Spinal cord (tissue), 9 donors: ENCODE measurements at regions not wholly inside any gene's neighbourhood (a gene's known extent, or its start where the extent isn't known, plus 50 kb on each side); places are given as distances from the start of the nearest gene placed in this dataset.
A peak's percentile ranks its signal among the peaks of the same experiment; 100 is the strongest.

ENCODE experiments used
- DNase-seq, 6 donors: peaks; one replicate each; pipeline versions ENCODE4 v3.0.0 to v3.0.0-alpha.2; 2013 to 2015; ENCODE audit warnings: low spot score in 6 of 6, low read depth in 4 of 6
- H3K27ac ChIP-seq: one replicate; pipeline ENCODE4 v1.5.1; 2013; ENCODE audit warnings: low read depth, low read length, control low read depth
- H3K27me3 ChIP-seq: one replicate; pipeline ENCODE4 v1.6.1; 2013; ENCODE audit warnings: low read length; ENCODE audit not compliant: control insufficient read depth, insufficient read depth
- H3K36me3 ChIP-seq: one replicate; pipeline ENCODE4 v1.6.1; 2013; ENCODE audit warnings: low read length; ENCODE audit not compliant: control insufficient read depth, insufficient read depth
- H3K4me1 ChIP-seq: one replicate; pipeline ENCODE4 v1.6.1; 2013; ENCODE audit warnings: low read length; ENCODE audit not compliant: control insufficient read depth, insufficient read depth
- H3K4me3 ChIP-seq: one replicate; pipeline ENCODE4 v1.5.1; 2013; ENCODE audit warnings: low read depth, low read length, control low read depth
- H3K9me3 ChIP-seq: one replicate; pipeline ENCODE4 v1.6.1; 2013; ENCODE audit warnings: low read length; ENCODE audit not compliant: control insufficient read depth, insufficient read depth
- WGBS: methylation state at CpG from one replicate; pipeline ENCODE4 v1.1.5; 2013; ENCODE audit warnings: missing lambda C conversion rate; ENCODE audit not compliant: insufficient coverage; 5-methylcytosine and 5-hydroxymethylcytosine counted together
- donor health status: healthy.

DNA sequence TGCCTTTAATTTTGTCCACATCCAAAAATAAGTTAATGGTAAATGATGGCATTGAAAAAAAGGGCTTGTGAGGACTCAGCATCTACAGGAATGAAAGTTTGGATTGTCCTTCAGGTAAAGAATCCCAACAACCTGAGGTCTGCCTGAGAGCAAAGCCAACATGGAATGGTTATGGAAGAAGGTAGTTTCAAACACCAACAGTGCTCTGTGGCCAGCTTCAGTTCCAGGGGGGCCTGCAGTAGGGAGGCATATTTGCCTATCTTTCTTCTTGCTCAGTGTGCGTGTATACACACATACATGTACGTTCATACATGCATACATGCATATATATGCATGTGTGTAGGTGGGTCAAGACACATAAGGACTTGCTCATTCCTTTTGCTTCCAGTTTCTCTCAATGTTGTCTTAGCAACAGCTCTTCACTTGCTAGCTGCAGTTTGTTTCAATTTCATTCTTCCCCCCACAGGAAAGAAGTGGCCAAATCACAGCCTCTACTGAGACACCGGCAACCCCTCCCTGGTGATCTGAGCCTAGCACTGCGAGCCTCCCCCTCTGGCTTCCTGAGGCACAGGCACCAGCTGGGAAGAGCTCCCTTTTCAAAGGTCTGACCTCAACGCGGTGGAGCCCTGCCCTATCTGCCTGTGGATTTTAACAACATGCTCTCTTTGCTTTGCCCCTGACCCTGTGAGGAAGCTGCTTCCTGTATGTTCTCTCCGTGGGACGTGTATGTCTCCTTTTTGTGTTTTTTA is 146.2 kb downstream of the KLF13 start:
- Histone ChIP-seq H3K9me3 (no peaks in the 10 kb centered on the region), H3K27ac (no peak overlapping the region), H3K36me3 (peaks cover 7% of the 10 kb centered on the region), H3K4me3 (no peak overlapping the region), H3K27me3 (no peaks in the 10 kb centered on the region), H3K4me1 (peaks cover 4% of the 10 kb centered on the region)
- DNase-seq = peak in 1 of 6 donors; percentile 34
- 16% methylated on average over 4 of the region's 8 CpGs for WGBS

- DNase-seq = no peak
- H3K27ac ChIP-seq = peak overlapping the region; percentile 59
Observed at GRCh38 chr15:31473385-31474058, 146.9 kb downstream of the KLF13 start.

DNA sequence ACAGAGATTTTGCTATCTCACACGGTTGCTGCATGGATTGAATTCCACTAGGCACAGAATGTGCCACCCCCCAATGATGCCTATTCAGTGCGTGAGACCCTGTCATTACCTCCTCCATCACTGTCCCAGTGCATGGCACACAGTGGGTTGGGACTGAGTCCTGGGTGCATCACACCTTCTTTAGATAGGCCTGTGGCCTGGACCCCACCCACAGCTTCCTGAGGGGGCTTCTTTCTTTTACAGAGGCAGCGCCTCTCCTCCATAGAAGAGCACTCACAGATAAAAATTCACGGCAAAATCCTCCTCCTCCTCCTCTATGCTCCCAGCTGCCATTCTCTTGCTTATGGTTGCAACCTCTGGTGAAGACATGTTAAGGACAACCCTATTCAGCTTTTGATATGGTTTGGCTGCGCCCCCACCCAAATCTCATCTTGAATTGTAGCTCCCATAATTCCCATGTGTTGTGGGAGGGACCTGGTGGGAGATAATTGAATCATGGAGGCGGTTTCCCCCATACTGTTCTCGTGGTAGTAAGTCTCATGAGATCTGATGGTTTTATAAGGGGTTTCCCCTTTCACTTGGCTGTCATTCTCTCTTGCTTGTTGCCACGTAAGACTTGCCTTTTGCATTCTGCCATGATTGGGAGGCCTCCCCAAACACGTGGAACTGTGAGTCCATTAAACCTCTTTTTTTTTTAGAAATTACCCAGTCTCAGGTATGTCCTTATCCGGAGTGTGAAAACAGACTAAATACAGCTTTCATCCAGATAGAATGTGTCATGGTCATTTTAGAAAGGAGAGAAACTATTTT is 147.6 kb downstream of the KLF13 start:
- peaks cover 8% of the 10 kb centered on the region for H3K4me1 ChIP-seq
- peaks cover 9% of the 10 kb centered on the region for H3K36me3 ChIP-seq
- 88% methylated on average over 4 of the region's 10 CpGs for WGBS
- DNase-seq = no peak
- H3K27me3 ChIP-seq = no peaks in the 10 kb centered on the region
- no peaks in the 10 kb centered on the region for H3K9me3 ChIP-seq
- no peak overlapping the region for H3K27ac ChIP-seq
- H3K4me3 ChIP-seq = no peak overlapping the region

More at GRCh38 chr15:31473385-31474058, 146.9 kb downstream of the KLF13 start:
- H3K9me3 ChIP-seq = no peaks in the 10 kb centered on the region
- H3K4me1 ChIP-seq = peaks cover 4% of the 10 kb centered on the region
- WGBS = 91% methylated on average over 5 of the region's 6 CpGs
- peaks cover 8% of the 10 kb centered on the region for H3K36me3 ChIP-seq
- no peaks in the 10 kb centered on the region for H3K27me3 ChIP-seq
- H3K4me3 ChIP-seq = no peak overlapping the region

GRCh38 chr15:31476236-31476810 is 149.7 kb downstream of the KLF13 start:
- Histone ChIP-seq H3K27me3 (peaks cover 2% of the 10 kb centered on the region), H3K36me3 (peaks cover 9% of the 10 kb centered on the region), H3K9me3 (no peaks in the 10 kb centered on the region), H3K27ac (no peak overlapping the region), H3K4me1 (peaks cover 15% of the 10 kb centered on the region), H3K4me3 (no peak overlapping the region)
- 74% methylated on average over 7 of the region's 7 CpGs for WGBS
- no peak for DNase-seq

DNA sequence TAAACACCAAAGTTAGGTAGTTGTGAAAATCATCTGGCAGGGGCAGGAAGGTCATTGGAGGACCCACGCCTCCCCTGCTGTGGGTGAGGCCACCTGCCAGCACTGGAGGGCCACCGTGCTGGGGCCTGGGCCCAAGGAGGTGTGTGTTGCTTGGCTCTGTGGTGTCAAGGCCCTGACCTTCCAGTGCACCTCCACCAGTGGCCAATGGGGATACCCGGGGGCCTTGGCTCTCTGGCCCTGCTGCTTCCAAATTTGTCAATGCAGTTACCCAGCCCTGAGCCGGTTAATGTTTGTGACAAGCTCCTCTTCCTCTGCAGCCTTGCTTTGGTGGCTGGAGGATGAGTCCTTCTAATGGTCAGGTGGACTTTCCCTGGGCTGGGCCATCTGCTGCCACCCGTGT is 150.2 kb downstream of the KLF13 start:
- Histone ChIP-seq H3K4me1 (peaks cover 15% of the 10 kb centered on the region), H3K27ac (no peak overlapping the region), H3K36me3 (peaks cover 9% of the 10 kb centered on the region), H3K27me3 (peaks cover 2% of the 10 kb centered on the region), H3K9me3 (no peaks in the 10 kb centered on the region), H3K4me3 (no peak overlapping the region)
- no peak for DNase-seq
- 88% methylated on average over 5 of the region's 5 CpGs for WGBS

GRCh38 chr15:31477301-31477700 is 150.7 kb downstream of the KLF13 start:
- no peak for DNase-seq
- Histone ChIP-seq H3K4me1 (peaks cover 19% of the 10 kb centered on the region), H3K36me3 (peaks cover 12% of the 10 kb centered on the region), H3K27ac (no peak overlapping the region), H3K4me3 (no peak overlapping the region), H3K9me3 (no peaks in the 10 kb centered on the region), H3K27me3 (peaks cover 2% of the 10 kb centered on the region)
- 96% methylated on average over 4 of the region's 4 CpGs for WGBS

DNA sequence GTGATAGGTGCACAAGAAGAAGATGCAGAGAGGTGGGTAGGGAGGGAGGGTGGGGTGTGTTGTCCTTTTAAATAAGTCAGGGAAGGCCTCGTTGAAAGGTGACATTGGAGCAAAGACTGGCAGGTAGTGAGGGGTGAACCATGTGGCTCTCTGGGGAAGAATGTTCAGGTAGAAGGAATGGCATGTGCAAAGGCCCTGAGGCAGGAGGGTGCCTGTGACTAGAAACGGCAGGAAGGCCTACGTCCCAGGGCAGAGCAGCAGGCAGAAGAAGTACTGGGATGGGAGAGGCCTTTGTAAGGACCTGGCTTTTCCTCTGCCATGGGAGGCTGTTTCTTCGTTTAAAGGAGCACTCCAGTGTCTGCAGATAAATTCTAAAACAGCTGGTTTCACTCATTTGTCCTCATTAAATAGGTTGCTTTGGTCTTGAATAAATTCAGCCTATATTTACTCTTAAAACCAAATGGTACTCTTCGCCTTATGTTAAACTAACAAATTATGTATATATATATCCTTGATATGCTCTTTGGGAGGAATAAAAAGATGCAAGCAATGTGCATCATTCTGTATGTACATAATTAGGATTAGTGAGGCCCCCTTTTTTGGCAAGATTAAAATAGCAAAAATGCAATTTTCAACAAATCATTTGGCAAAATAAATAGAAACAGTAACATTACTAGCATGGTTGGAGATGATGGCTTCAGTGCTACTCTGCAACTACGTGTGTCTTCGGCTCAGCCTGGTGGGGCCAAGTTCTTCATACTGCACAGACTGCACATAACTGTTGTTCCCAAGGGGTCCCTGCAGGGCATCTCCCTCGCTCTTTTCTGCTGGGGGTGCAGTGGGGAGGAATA is 151.4 kb downstream of the KLF13 start:
- Histone ChIP-seq H3K27me3 (peaks cover 7% of the 10 kb centered on the region), H3K4me3 (no peak overlapping the region), H3K4me1 (peaks cover 24% of the 10 kb centered on the region), H3K36me3 (peaks cover 17% of the 10 kb centered on the region), H3K9me3 (no peaks in the 10 kb centered on the region), H3K27ac (no peak overlapping the region)
- 95% methylated on average over 3 of the region's 8 CpGs for WGBS
- peak in 2 of 6 donors; percentile 18 to 31 for DNase-seq

DNA sequence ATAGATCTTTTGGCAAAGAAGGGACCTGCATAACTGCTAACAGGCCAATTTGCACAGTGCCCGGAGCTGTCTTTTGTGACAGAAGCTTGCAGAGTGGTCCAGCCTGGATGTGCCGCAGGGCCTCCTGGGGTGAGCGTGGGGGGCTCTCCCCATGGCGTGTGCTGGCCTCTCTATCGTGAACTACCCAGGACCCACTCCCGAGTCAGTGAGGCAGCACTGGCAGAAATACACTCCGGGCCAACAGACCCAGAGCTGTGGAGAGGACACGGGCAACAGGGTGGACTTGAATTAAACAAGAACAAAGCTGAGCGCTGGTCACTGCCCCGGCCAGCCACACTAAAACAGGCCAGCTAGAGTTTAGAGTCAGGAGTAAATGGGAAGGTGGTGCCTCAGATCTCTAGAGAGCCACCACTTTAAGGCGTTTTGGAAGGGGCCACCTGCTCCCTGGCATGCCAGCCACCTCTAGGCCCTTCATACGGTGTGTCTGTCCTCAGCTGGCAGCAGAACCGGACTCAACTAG is 152.1 kb downstream of the KLF13 start:
- no peak overlapping the region for H3K27ac ChIP-seq
- peaks cover 22% of the 10 kb centered on the region for H3K4me1 ChIP-seq
- 78% methylated on average over 13 of the region's 13 CpGs for WGBS
- no peak for DNase-seq
- H3K36me3 ChIP-seq = peaks cover 17% of the 10 kb centered on the region
- no peak overlapping the region for H3K4me3 ChIP-seq
- H3K9me3 ChIP-seq = no peaks in the 10 kb centered on the region
- peaks cover 7% of the 10 kb centered on the region for H3K27me3 ChIP-seq
